Brain microvascular endothelial cell (primary cell): ENCODE measurements at regions not wholly inside any gene's neighbourhood (a gene's known extent, or its start where the extent isn't known, plus 50 kb on each side); places are given as distances from the start of the nearest gene placed in this dataset.

Source experiments
- DNase-seq: peaks from one replicate; pipeline ENCODE4 v3.0.0-alpha.2; 2020
- H3K27ac ChIP-seq: fragments of 250-450 bp; sonication (Bioruptor Pico); 2 replicates; pipeline ENCODE4 v1.5.1; 2020; ENCODE audit warnings: mild to moderate bottlenecking, moderate library complexity
- H3K27me3 ChIP-seq: fragments of 250-450 bp; sonication (Bioruptor Pico); replicated peaks from 2 replicates; pipeline ENCODE4 v1.5.1; 2020; ENCODE audit warnings: mild to moderate bottlenecking
- H3K36me3 ChIP-seq: fragments of 250-450 bp; sonication (Bioruptor Pico); replicated peaks from 2 replicates; pipeline ENCODE4 v1.5.1; 2020; ENCODE audit warnings: mild to moderate bottlenecking
- H3K4me3 ChIP-seq: 2 replicates; pipeline ENCODE4 v1.5.1; 2011; ENCODE audit warnings: low read depth, mild to moderate bottlenecking, control low read depth, low read length, moderate library complexity
- CTCF ChIP-seq: IDR thresholded peaks from 2 replicates; pipeline ENCODE4 v1.5.1; 2011; ENCODE audit warnings: low read depth, mild to moderate bottlenecking, moderate library complexity, low read length, control low read depth, inconsistent platforms; ENCODE audit errors: missing control alignments
- in situ Hi-C: cut with HindIII; loops from 2 replicates; pipeline ENCODE4 v1.10.0; 2017; ENCODE audit warnings: low sequenced_read_pairs, low pct_ligation_motif_present

- Histone ChIP-seq H3K36me3 (no peaks in the 10 kb centered on the region), H3K27ac (no peak overlapping the region), H3K4me3 (no peak overlapping the region), H3K27me3 (no peaks in the 10 kb centered on the region)
- in situ Hi-C loops: no loop called here
- no peak for DNase-seq
- no peak for TF ChIP-seq CTCF
Measured at GRCh38 chr12:29844667-29845066, 60.9 kb upstream of the TMTC1 start.

GRCh38 chr12:29843036-29843435 is 59.3 kb upstream of the TMTC1 start:
- Histone ChIP-seq H3K27ac (no peak overlapping the region), H3K4me3 (no peak overlapping the region), H3K27me3 (no peaks in the 10 kb centered on the region), H3K36me3 (no peaks in the 10 kb centered on the region)
- TF ChIP-seq CTCF: no peak
- in situ Hi-C loops: no loop called here
- DNase-seq: no peak

GRCh38 chr12:29838768-29839167 is 55.0 kb upstream of the TMTC1 start:
- in situ Hi-C loops: no loop called here
- H3K4me3 ChIP-seq: no peak overlapping the region
- no peak for TF ChIP-seq CTCF
- DNase-seq: no peak
- H3K36me3 ChIP-seq: no peaks in the 10 kb centered on the region
- H3K27ac ChIP-seq: no peak overlapping the region
- H3K27me3 ChIP-seq: no peaks in the 10 kb centered on the region
